Naive thymus-derived CD4-positive, alpha-beta T cell (primary cell): ENCODE measurements at regions not wholly inside any gene's neighbourhood (a gene's known extent, or its start where the extent isn't known, plus 50 kb on each side); places are given as distances from the start of the nearest gene placed in this dataset.

ENCODE experiments used
- ATAC-seq: fragments of 150-1000 bp; cut with Tn5 transposase; 2 replicates; pipeline ENCODE4 v1.10.0; 2021; ENCODE audit warnings: mild to moderate bottlenecking, moderate library complexity
- CTCF ChIA-PET: fragments of 350-600 bp; sonication (Branson Sonifier 250); formaldehyde crosslinking; loops from one replicate; lab custom pipeline; 2021; ENCODE audit warnings: antibody characterized with exemption; lab: Charles Lee
- POLR2A ChIA-PET: fragments of 350-600 bp; sonication (Branson Sonifier 250); formaldehyde crosslinking; loops from one replicate; lab custom pipeline; 2021; ENCODE audit warnings: antibody characterized with exemption, inconsistent platforms; lab: Charles Lee
- DNase-seq, 9 donors: peaks; one replicate each; pipeline versions ENCODE4 v3.0.0 to v3.0.0-alpha.2; 2020 to 2022; ENCODE audit warnings: mixed read lengths in 1 of 9
- H3K27ac ChIP-seq: one replicate; pipeline ENCODE4 v1.7.0; 2013; ENCODE audit warnings: mild to moderate bottlenecking, low read depth, low read length, moderate library complexity
- H3K27me3 ChIP-seq, 2 donors: one replicate each; pipeline ENCODE4 v1.7.0; 2013; ENCODE audit warnings: low read length in 2 of 2, mild to moderate bottlenecking in 2 of 2, moderate library complexity in 2 of 2; ENCODE audit not compliant: control insufficient read depth in 2 of 2, insufficient read depth in 2 of 2
- H3K36me3 ChIP-seq, 3 experiments: 1 replicate in 2 of 3; 2 replicates in 1 of 3; pipeline ENCODE4 v1.7.0; 2013; ENCODE audit warnings: low read length in 3 of 3, mild to moderate bottlenecking in 3 of 3, moderate library complexity in 1 of 3; ENCODE audit not compliant: insufficient read depth in 3 of 3, control insufficient read depth in 2 of 3
- H3K4me1 ChIP-seq, 2 donors: one replicate each; pipeline ENCODE4 v1.7.0; 2013; ENCODE audit warnings: low read length in 2 of 2, mild to moderate bottlenecking in 2 of 2, moderate library complexity in 1 of 2; ENCODE audit not compliant: control insufficient read depth in 2 of 2, insufficient read depth in 2 of 2
- H3K4me3 ChIP-seq: 2 replicates; pipeline ENCODE4 v1.7.0; 2013; ENCODE audit warnings: mild to moderate bottlenecking, low read length
- H3K9me3 ChIP-seq, 3 experiments: 1 replicate in 2 of 3; 2 replicates in 1 of 3; pipeline ENCODE4 v1.7.0; 2013; ENCODE audit warnings: low read length in 3 of 3; ENCODE audit not compliant: control insufficient read depth in 2 of 3
- H3K27ac Mint-ChIP-seq, 9 donors: one replicate each; pipeline ENCODE4 v1.8.0; 2020 to 2022; ENCODE audit warnings: mixed read lengths in 9 of 9, mild to moderate bottlenecking in 8 of 9, moderate library complexity in 5 of 9, inconsistent platforms in 2 of 9
- H3K27me3 Mint-ChIP-seq, 5 donors: one replicate each; pipeline ENCODE4 v1.8.0; 2021 to 2022; ENCODE audit warnings: mixed read lengths in 5 of 5, mild to moderate bottlenecking in 1 of 5
- H3K36me3 Mint-ChIP-seq, 5 donors: one replicate each; pipeline ENCODE4 v1.8.0; 2020 to 2022; ENCODE audit warnings: mixed read lengths in 5 of 5, mild to moderate bottlenecking in 3 of 5, inconsistent platforms in 1 of 5
- H3K4me1 Mint-ChIP-seq, 7 donors: one replicate each; pipeline ENCODE4 v1.8.0; 2020 to 2022; ENCODE audit warnings: mixed read lengths in 7 of 7, mild to moderate bottlenecking in 3 of 7, inconsistent platforms in 1 of 7
- H3K4me3 Mint-ChIP-seq, 10 donors: one replicate each; pipeline ENCODE4 v1.8.0; 2020 to 2022; ENCODE audit warnings: mild to moderate bottlenecking in 10 of 10, mixed read lengths in 10 of 10, moderate library complexity in 6 of 10, inconsistent platforms in 2 of 10
- H3K9me3 Mint-ChIP-seq, 11 donors: one replicate each; pipeline ENCODE4 v1.8.0; 2020 to 2022; ENCODE audit warnings: mixed read lengths in 11 of 11, mild to moderate bottlenecking in 4 of 11, inconsistent platforms in 1 of 11, moderate library complexity in 1 of 11
- intact Hi-C, 2 donors: fragments of 100-400 bp; cut with micrococcal nuclease; formaldehyde crosslinking; loops; one replicate each; pipeline ENCODE4 v1.15.1; 2023

DNA sequence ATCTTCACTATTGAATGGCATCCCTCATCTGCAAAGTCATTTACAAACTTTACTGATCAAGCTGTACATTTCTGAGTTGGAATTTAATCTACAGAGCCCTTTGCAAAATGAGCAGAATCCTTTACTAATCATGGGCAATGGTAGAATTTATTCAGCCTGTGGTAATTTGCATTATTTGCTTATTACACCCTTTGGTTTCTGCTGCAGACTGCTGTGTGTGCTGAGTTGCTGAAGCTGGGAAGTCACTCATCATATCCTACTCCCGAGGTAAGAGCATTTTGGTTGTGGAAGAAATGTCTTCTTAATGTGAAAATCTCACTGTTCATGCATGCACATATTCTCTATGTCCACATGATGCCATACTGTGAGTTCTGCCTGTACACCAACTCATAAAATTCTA is 357.4 kb upstream of the SLC39A10 start:
- no peak for DNase-seq
- Histone ChIP-seq H3K4me3 (no peak overlapping the region), H3K27ac (no peak overlapping the region), H3K4me1 (no peaks in the 10 kb centered on the region), H3K36me3 (no peaks in the 10 kb centered on the region), H3K9me3 (no peaks in the 10 kb centered on the region), H3K27me3 (no peaks in the 10 kb centered on the region)
- ChIA-PET CTCF (no interaction called here), POLR2A (no interaction called here)
- no peaks in the 10 kb centered on the region for H3K36me3 Mint-ChIP-seq
- H3K27ac Mint-ChIP-seq: no peak overlapping the region
- no peak for ATAC-seq
- peaks cover 0 to 4% (median 0%) of the 10 kb centered on the region in 7 donors for H3K4me1 Mint-ChIP-seq
- H3K9me3 Mint-ChIP-seq: peaks cover 0 to 4% (median 0%) of the 10 kb centered on the region in 11 donors
- peaks cover 0 to 4% (median 0%) of the 10 kb centered on the region in 5 donors for H3K27me3 Mint-ChIP-seq
- intact Hi-C loops: no loop called here
- no peak overlapping the region for H3K4me3 Mint-ChIP-seq

- ChIA-PET POLR2A (no interaction called here), CTCF (no interaction called here)
- peaks cover 0 to 7% (median 3%) of the 10 kb centered on the region in 11 donors for H3K9me3 Mint-ChIP-seq
- Histone ChIP-seq H3K36me3 (no peaks in the 10 kb centered on the region), H3K27ac (no peak overlapping the region), H3K4me1 (no peaks in the 10 kb centered on the region), H3K27me3 (no peaks in the 10 kb centered on the region), H3K4me3 (no peak overlapping the region), H3K9me3 (no peaks in the 10 kb centered on the region)
- H3K4me1 Mint-ChIP-seq: peaks cover 0 to 4% (median 0%) of the 10 kb centered on the region in 7 donors
- H3K36me3 Mint-ChIP-seq: peaks cover 0 to 3% (median 0%) of the 10 kb centered on the region in 5 donors
- intact Hi-C loops: no loop called here
- DNase-seq (no peak), ATAC-seq (no peak)
- no peak overlapping the region for H3K27ac Mint-ChIP-seq
- H3K4me3 Mint-ChIP-seq: no peak overlapping the region
- H3K27me3 Mint-ChIP-seq: peaks cover 0 to 11% (median 0%) of the 10 kb centered on the region in 5 donors
Observed at GRCh38 chr2:195296490-195296889, 360.5 kb upstream of the SLC39A10 start.

DNA sequence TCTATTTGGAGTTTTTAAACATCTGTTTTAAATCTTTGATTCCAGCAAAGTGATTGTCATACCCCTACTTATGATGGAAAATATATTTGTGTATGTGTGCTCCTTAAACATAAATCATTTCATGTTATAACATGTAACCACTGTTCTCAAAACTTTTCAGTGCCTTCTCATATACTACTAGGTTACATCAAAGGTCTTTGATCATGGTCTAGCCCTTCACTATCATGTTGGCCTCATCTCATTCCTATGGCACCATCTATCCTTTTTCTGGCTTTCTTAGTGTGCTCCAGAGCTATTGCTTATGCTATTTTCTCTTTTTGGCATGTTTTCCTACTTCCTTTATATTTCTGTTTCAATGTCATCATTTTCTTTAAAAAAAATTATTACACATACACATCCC is 367.9 kb upstream of the SLC39A10 start:
- H3K9me3 ChIP-seq: no peaks in the 10 kb centered on the region
- ChIA-PET POLR2A (no interaction called here), CTCF (no interaction called here)
- no peak overlapping the region for H3K27ac Mint-ChIP-seq
- peaks cover 0 to 4% (median 0%) of the 10 kb centered on the region in 7 donors for H3K4me1 Mint-ChIP-seq
- no peak for DNase-seq
- no peak overlapping the region for H3K4me3 Mint-ChIP-seq
- no peak overlapping the region for H3K27ac ChIP-seq
- no peak for ATAC-seq
- no peaks in the 10 kb centered on the region for H3K36me3 ChIP-seq
- peaks cover 0 to 3% (median 0%) of the 10 kb centered on the region in 5 donors for H3K36me3 Mint-ChIP-seq
- peaks cover 0 to 7% (median 0%) of the 10 kb centered on the region in 5 donors for H3K27me3 Mint-ChIP-seq
- intact Hi-C loops: no loop called here
- no peak overlapping the region for H3K4me3 ChIP-seq
- no peaks in the 10 kb centered on the region for H3K4me1 ChIP-seq
- no peaks in the 10 kb centered on the region for H3K27me3 ChIP-seq
- H3K9me3 Mint-ChIP-seq: peaks cover 0 to 4% (median 0%) of the 10 kb centered on the region in 11 donors

- H3K4me3 Mint-ChIP-seq: no peak overlapping the region
- DNase-seq (no peak), ATAC-seq (no peak)
- no peaks in the 10 kb centered on the region for H3K4me1 Mint-ChIP-seq
- Histone ChIP-seq H3K9me3 (no peaks in the 10 kb centered on the region), H3K27ac (no peak overlapping the region), H3K4me3 (no peak overlapping the region), H3K27me3 (peaks cover 0 to 3% of the 10 kb centered on the region in 2 donors), H3K36me3 (no peaks in the 10 kb centered on the region), H3K4me1 (no peaks in the 10 kb centered on the region)
- ChIA-PET POLR2A (no interaction called here), CTCF (no interaction called here)
- H3K27ac Mint-ChIP-seq: no peak overlapping the region
- H3K27me3 Mint-ChIP-seq: peaks cover 0 to 4% (median 0%) of the 10 kb centered on the region in 5 donors
- intact Hi-C loops: no loop called here
- H3K36me3 Mint-ChIP-seq: no peaks in the 10 kb centered on the region
- H3K9me3 Mint-ChIP-seq: no peaks in the 10 kb centered on the region
Observed at GRCh38 chr2:195279840-195280427, 377.1 kb upstream of the SLC39A10 start.

- Mint-ChIP-seq H3K4me3 (no peak overlapping the region), H3K9me3 (peaks cover 0 to 10% (median 4%) of the 10 kb centered on the region in 11 donors), H3K27ac (no peak overlapping the region), H3K4me1 (no peaks in the 10 kb centered on the region), H3K36me3 (peaks cover 0 to 10% (median 0%) of the 10 kb centered on the region in 5 donors), H3K27me3 (peaks cover 0 to 7% (median 0%) of the 10 kb centered on the region in 5 donors)
- DNase-seq (no peak), ATAC-seq (no peak)
- no peaks in the 10 kb centered on the region for H3K4me1 ChIP-seq
- no peaks in the 10 kb centered on the region for H3K9me3 ChIP-seq
- H3K27ac ChIP-seq: no peak overlapping the region
- no peak overlapping the region for H3K4me3 ChIP-seq
- H3K36me3 ChIP-seq: no peaks in the 10 kb centered on the region
- CTCF ChIA-PET: interaction anchor here (0.6 kb wide), 2 partner anchors 14 to 285 kb away, joined by 3 read pairs; no protein-coding TSS in a partner anchor
- peaks cover 0 to 4% of the 10 kb centered on the region in 2 donors for H3K27me3 ChIP-seq
- POLR2A ChIA-PET: no interaction called here
- intact Hi-C loops: no loop called here
Observed at GRCh38 chr2:195270466-195271039, 386.5 kb upstream of the SLC39A10 start.

GRCh38 chr2:195269220-195269619 is 387.8 kb upstream of the SLC39A10 start:
- H3K4me3 Mint-ChIP-seq: no peak overlapping the region
- H3K27me3 ChIP-seq: no peaks in the 10 kb centered on the region
- no peaks in the 10 kb centered on the region for H3K4me1 Mint-ChIP-seq
- ATAC-seq (no peak), DNase-seq (no peak)
- H3K36me3 ChIP-seq: no peaks in the 10 kb centered on the region
- intact Hi-C loops: no loop called here
- no peaks in the 10 kb centered on the region for H3K9me3 ChIP-seq
- no peak overlapping the region for H3K4me3 ChIP-seq
- no peak overlapping the region for H3K27ac Mint-ChIP-seq
- peaks cover 0 to 10% (median 0%) of the 10 kb centered on the region in 5 donors for H3K36me3 Mint-ChIP-seq
- no peak overlapping the region for H3K27ac ChIP-seq
- peaks cover 0 to 13% (median 5%) of the 10 kb centered on the region in 11 donors for H3K9me3 Mint-ChIP-seq
- ChIA-PET POLR2A (no interaction called here), CTCF (no interaction called here)
- peaks cover 0 to 5% (median 0%) of the 10 kb centered on the region in 5 donors for H3K27me3 Mint-ChIP-seq
- H3K4me1 ChIP-seq: no peaks in the 10 kb centered on the region

GRCh38 chr2:195257979-195258378 is 399.0 kb upstream of the SLC39A10 start:
- Mint-ChIP-seq H3K4me1 (no peaks in the 10 kb centered on the region), H3K36me3 (peaks cover 0 to 1% (median 0%) of the 10 kb centered on the region in 5 donors), H3K9me3 (peaks cover 0 to 11% (median 5%) of the 10 kb centered on the region in 11 donors), H3K27me3 (peaks cover 0 to 4% (median 0%) of the 10 kb centered on the region in 5 donors), H3K27ac (no peak overlapping the region), H3K4me3 (no peak overlapping the region)
- CTCF ChIA-PET: no interaction called here
- no peaks in the 10 kb centered on the region for H3K4me1 ChIP-seq
- no peak for DNase-seq
- ATAC-seq: no peak
- POLR2A ChIA-PET: no interaction called here
- no peaks in the 10 kb centered on the region for H3K9me3 ChIP-seq
- no peak overlapping the region for H3K27ac ChIP-seq
- H3K36me3 ChIP-seq: no peaks in the 10 kb centered on the region
- no peaks in the 10 kb centered on the region for H3K27me3 ChIP-seq
- intact Hi-C loops: no loop called here
- no peak overlapping the region for H3K4me3 ChIP-seq
